Hippocampal formation (tissue), 2 donors: ENCODE measurements at regions not wholly inside any gene's neighbourhood (a gene's known extent, or its start where the extent isn't known, plus 50 kb on each side); places are given as distances from the start of the nearest gene placed in this dataset.
A peak's percentile ranks its signal among the peaks of the same experiment; 100 is the strongest.

ENCODE experiments used
- DNase-seq, 2 donors: peaks; one replicate each; lab custom pipeline; 2025; lab: John Stamatoyannopoulos, UW

- DNase-seq, result no peak
Observed at GRCh38 chr9:515665-516064, 301.0 kb downstream of the DOCK8 start.

- DNase-seq, result no peak
Observed at GRCh38 chr9:517993-518392, 303.3 kb downstream of the DOCK8 start.

DNA sequence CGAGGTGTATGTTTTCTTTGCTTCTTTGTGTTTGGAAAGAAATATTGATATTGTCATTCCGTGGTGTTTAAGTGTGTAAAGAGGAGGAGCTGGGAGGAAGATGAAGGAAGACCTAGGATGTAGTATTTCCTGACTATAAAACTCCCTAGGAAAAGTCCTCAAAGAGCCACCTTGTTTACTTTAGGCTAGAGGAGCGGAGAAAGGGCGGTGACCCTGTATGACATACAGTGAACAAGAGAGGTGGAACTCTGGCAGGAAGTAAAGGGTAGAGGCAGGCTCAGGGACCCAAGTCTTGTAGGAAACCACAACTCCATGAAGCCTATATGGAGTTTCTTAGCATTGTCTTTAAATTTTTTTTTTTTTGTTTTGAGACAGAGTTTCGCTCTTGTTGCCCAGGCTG lies 303.9 kb downstream of the DOCK8 start:
- no peak for DNase-seq

DNA sequence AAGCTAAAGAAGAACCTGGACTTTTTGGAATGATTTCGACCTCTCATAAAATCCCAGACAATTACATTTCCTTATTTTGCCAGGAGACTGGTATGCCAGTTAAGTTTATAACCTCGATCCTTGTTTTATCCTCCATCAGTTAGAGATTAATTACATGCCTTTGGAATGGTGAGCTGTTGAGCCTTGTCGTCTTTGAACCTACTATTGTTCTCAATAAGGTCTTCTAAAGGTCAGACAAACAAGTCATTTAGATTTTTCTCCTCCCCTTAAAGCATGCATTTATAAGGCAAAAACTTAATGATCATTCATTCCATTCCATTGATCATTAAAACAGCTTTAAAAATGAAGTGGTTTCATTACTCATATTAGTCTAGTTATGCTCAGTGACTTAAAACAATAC lies 304.9 kb downstream of the DOCK8 start:
- no peak for DNase-seq

DNA sequence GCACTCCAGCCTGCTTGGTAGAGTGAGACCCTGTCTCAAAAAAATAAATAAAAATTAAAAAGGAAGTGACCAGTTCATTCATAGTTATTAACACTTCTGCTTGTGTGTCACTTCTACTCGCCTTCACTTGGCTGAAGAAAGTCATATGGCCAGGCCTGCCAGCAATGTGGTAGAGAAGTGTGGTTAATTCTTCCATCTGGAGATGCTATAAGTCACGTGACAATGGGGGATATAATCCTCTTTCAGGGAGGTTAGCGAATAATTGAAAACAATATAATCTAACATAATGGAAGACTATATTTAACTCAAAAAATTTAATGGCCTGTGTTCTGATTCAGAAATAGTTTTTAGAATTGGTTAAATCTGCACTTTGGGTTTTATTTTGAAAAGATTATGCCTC lies 305.6 kb downstream of the DOCK8 start:
- DNase-seq, result no peak

DNA sequence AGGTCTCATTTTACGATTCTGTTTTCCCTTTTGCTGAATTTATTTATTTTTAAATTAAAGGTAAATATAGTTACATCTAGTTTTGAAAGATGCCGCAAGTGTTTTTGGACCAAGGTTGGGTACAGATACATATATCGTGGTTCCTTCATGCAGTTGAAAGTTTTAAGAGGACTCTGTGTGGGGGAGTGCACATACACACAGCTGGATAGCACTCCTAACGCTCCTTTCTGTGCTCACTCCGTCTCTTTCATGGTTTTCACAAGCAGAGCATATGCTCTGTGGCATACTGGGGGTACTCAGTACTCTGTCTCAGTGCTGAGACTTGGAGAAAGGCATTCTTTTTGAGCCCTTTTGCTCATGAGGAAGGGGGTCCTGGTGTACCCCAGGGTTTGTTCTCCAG lies 307.5 kb downstream of the DOCK8 start:
- no peak for DNase-seq

DNA sequence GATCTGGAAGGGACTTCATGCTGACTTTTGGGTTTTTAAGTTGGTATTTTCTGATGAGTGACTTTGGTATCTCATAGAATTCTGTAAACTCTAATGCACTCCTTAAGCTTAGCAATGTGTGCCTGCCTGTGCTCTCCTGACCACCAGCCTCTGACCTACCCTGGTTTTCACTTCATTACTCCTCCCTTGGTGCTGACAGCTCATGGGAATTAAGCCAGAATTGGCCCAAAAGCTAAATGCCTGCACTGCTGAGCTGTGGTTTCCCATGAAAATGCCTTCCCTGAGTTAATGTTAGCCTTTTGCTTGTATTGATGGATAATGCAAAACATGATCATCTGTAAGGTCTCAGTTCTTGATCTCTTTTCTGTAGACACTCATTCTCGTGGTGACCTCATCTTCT lies 308.0 kb downstream of the DOCK8 start:
- DNase-seq, result no peak

GRCh38 chr9:523444-523843 lies 308.8 kb downstream of the DOCK8 start:
- DNase-seq, result no peak

DNA sequence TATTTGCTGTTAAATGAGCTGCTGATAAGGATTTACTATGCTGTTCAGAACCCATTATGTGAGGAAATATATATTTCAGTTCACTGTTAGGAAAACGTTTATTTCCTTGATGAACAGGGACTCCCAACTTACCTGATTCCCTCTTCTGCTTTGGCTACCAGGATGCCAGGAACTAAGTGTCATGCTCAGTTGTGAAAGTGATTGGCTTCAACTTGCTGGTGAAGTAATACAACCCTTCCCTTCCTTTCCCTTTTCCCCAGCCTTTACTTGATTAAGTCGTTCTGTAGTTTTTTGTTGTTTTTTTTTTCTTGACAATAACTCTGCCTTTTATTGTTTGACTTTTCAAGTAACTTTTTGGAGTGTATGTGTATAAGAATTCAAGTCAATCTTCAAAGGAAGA lies 309.3 kb downstream of the DOCK8 start:
- no peak for DNase-seq

GRCh38 chr9:526904-527591 lies 312.4 kb downstream of the DOCK8 start:
- no peak for DNase-seq

- DNase-seq, result no peak
Observed at GRCh38 chr9:529731-530130, 311.8 kb upstream of the DMRT1 start.

- no peak for DNase-seq
Observed at GRCh38 chr9:530681-531080, 310.8 kb upstream of the DMRT1 start.

- no peak for DNase-seq
Observed at GRCh38 chr9:532707-533106, 308.8 kb upstream of the DMRT1 start.

GRCh38 chr9:534886-535285 lies 306.6 kb upstream of the DMRT1 start:
- DNase-seq, result peak; percentile 80 to 83

- DNase-seq, result no peak
Observed at GRCh38 chr9:535356-535755, 306.1 kb upstream of the DMRT1 start.

DNA sequence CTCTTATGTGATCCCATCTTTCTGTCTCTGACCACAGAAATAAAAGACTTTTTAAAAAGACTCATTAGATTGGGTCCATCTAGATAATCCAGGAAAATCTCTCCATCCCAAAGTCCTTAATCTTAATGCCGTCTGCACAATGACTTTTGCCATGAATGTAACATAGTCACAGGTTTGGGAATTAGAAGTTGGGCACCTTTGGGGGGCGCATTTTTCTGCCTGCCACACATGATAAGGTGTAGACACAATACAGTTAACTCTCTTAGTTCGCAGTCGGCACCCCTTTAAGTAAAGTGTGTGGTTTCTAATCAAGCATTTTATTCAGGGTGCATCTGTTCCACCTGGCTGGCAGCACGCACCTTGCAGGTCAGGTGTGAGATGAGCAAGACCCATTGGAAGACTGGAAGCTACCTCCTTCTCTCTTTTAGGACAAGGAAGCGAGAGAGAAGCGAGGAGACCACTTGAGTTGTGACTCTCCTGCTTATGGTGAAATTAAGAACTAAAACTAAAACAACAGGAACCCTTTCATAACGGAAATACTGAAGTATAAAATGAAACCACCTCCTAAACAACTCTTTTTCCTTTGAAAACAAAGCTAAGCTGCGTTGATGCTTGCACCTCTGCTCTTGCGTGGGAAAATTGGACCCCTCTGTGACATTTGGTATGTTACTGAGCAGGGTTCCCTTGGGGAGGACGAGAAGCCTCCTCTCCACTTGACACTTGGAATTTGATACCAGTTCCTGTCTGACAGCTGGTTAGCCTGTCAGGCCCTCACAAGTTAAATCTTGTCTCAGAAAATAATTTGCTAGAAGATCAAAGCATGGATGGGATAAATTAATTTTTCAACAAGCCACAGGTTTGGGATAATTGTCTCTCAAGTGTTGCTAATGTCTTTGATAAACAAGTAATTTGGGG lies 304.6 kb upstream of the DMRT1 start:
- DNase-seq, result no peak

- peak in 1 of 2 donors; percentile 21 for DNase-seq
Observed at GRCh38 chr9:543478-543877, 298.0 kb upstream of the DMRT1 start.

DNA sequence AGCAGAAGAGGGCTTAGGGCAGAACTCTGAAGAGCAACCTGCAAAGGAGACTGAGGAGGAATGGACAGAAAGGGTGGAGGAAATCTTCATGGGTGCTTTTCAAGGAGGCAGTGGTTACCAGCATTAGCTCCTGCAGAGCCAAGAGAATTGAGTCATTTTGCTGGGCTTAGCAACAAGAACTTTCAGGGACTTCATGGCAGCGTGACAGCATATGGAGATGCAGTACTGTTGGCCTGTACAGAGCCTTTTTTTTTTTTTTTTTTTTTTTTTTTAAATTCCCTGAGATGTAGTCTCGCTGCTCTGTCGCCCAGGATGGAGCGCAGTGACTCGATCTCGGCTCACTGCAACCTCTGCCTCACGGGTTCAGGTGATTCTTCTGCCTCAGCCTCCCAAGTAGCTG lies 296.0 kb upstream of the DMRT1 start:
- no peak for DNase-seq

DNA sequence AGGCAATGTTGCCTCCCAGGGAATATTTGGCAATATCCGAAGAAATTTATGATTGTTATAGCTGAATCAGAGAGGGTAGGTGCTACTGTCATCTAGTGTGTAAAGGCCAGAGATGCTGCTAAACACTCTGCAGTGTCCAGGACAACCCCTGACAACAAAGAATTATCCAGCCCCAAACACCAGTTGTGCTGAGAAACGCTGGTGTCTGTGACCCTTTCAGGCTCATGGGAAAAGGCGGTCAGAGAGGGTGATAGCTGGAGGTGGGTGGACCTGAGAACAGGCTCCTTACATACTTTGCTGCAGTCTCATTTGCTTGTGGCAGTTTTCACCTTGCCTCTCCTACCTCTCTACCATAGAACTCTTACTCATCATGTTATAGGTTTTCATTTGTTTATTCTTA lies 295.3 kb upstream of the DMRT1 start:
- DNase-seq, result no peak

DNA sequence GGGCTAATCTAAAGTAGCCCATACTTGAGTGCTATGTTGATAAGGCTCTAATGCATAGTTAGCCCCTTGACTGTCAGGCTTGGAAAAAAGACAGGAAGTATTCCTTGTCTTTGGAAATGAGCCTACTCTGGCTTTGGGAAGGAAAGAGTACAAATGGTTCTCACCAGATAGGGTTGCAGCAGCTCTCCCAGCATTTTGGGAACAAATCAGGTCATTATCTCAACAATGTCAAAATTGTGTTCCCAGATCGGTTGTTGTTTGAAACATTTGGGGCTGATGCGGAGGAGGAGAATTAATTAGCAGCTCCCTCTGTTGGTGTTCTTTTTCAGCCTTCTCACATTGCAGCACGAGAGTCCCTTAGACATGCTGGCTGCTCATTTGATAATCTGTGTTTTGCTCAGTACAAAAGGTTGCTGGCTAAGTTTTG lies 294.7 kb upstream of the DMRT1 start:
- DNase-seq, result peak; percentile 45 to 86

- DNase-seq, result no peak
Observed at GRCh38 chr9:547314-547713, 294.2 kb upstream of the DMRT1 start.

GRCh38 chr9:549455-549997 lies 292.0 kb upstream of the DMRT1 start:
- DNase-seq, result no peak

- no peak for DNase-seq
Observed at GRCh38 chr9:550333-550732, 291.2 kb upstream of the DMRT1 start.
